Activated CD8-positive, alpha-beta memory T cell treated with anti-CD3 and anti-CD28 coated beads, Interleukin-2, amount 10 ng/mL, durations not matched to agents 7 days and 5 days (primary cell): ENCODE measurements at regions not wholly inside any gene's neighbourhood (a gene's known extent, or its start where the extent isn't known, plus 50 kb on each side); places are given as distances from the start of the nearest gene placed in this dataset.
"Not testable (repeated sequence)": the region's sequence is repeated elsewhere in the genome, so short reads cannot be mapped to it uniquely, and the experiment has no call there.

ENCODE experiments used
- ATAC-seq: fragments of 150-1000 bp; cut with Tn5 transposase; one replicate; pipeline ENCODE4 v1.10.0; 2021; ENCODE audit warnings: moderate library complexity
- CTCF ChIA-PET: fragments of 350-600 bp; sonication (Branson Sonifier 250); formaldehyde crosslinking; loops from one replicate; lab custom pipeline; 2021; ENCODE audit warnings: antibody characterized with exemption; lab: Charles Lee
- DNase-seq: peaks from one replicate; pipeline ENCODE4 v3.0.0-alpha.2; 2020
- H3K27ac Mint-ChIP-seq: one replicate; pipeline ENCODE4 v1.8.0; 2021; ENCODE audit warnings: mild to moderate bottlenecking, mixed read lengths
- H3K27me3 Mint-ChIP-seq: one replicate; pipeline ENCODE4 v1.8.0; 2021; ENCODE audit warnings: mixed read lengths
- H3K36me3 Mint-ChIP-seq: one replicate; pipeline ENCODE4 v1.8.0; 2021; ENCODE audit warnings: mild to moderate bottlenecking, mixed read lengths
- H3K4me1 Mint-ChIP-seq: one replicate; pipeline ENCODE4 v1.8.0; 2021; ENCODE audit warnings: mixed read lengths
- H3K4me3 Mint-ChIP-seq: one replicate; pipeline ENCODE4 v1.8.0; 2021; ENCODE audit warnings: mild to moderate bottlenecking, moderate library complexity, mixed read lengths
- H3K9me3 Mint-ChIP-seq: one replicate; pipeline ENCODE4 v1.8.0; 2022; ENCODE audit warnings: low read depth, mixed read lengths

GRCh38 chr17:22116720-22117119 is 424.4 kb downstream of the KCNJ18 start:
- ATAC-seq, H3K4me1 Mint-ChIP-seq, H3K4me3 Mint-ChIP-seq, DNase-seq, H3K27me3 Mint-ChIP-seq, H3K36me3 Mint-ChIP-seq, H3K9me3 Mint-ChIP-seq, CTCF ChIA-PET, H3K27ac Mint-ChIP-seq: not testable (repeated sequence)

GRCh38 chr17:22117401-22117800 is 425.1 kb downstream of the KCNJ18 start:
- H3K27me3 Mint-ChIP-seq, CTCF ChIA-PET, DNase-seq, H3K9me3 Mint-ChIP-seq, ATAC-seq, H3K27ac Mint-ChIP-seq, H3K4me3 Mint-ChIP-seq, H3K36me3 Mint-ChIP-seq, H3K4me1 Mint-ChIP-seq: not testable (repeated sequence)

DNA sequence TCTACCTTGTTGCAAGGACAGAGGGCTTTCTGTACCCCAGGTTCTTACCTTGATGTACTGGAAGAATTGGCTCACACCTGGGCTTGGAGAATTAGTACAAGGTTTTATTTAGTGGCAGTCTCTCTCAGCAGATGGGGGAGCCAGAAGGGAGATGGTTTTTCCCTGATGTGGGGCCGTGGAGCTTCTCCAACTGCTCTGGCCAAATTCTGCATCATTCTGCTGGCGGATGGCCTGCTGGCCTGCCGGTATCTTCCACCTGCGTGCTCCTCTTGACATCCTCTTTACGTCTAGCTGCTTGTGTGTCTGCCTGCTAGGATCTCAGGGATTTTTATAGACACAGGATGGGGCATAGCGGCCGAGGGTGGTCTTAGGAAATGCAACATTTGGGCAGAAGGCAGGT is 426.7 kb downstream of the KCNJ18 start:
- ATAC-seq, DNase-seq, H3K4me3 Mint-ChIP-seq, H3K27me3 Mint-ChIP-seq, H3K9me3 Mint-ChIP-seq, H3K27ac Mint-ChIP-seq, H3K36me3 Mint-ChIP-seq, CTCF ChIA-PET, H3K4me1 Mint-ChIP-seq: not testable (repeated sequence)

GRCh38 chr17:22119751-22120150 is 427.4 kb downstream of the KCNJ18 start:
- CTCF ChIA-PET, H3K27ac Mint-ChIP-seq, H3K9me3 Mint-ChIP-seq, DNase-seq, H3K27me3 Mint-ChIP-seq, H3K4me1 Mint-ChIP-seq, ATAC-seq, H3K36me3 Mint-ChIP-seq, H3K4me3 Mint-ChIP-seq: not testable (repeated sequence)

DNA sequence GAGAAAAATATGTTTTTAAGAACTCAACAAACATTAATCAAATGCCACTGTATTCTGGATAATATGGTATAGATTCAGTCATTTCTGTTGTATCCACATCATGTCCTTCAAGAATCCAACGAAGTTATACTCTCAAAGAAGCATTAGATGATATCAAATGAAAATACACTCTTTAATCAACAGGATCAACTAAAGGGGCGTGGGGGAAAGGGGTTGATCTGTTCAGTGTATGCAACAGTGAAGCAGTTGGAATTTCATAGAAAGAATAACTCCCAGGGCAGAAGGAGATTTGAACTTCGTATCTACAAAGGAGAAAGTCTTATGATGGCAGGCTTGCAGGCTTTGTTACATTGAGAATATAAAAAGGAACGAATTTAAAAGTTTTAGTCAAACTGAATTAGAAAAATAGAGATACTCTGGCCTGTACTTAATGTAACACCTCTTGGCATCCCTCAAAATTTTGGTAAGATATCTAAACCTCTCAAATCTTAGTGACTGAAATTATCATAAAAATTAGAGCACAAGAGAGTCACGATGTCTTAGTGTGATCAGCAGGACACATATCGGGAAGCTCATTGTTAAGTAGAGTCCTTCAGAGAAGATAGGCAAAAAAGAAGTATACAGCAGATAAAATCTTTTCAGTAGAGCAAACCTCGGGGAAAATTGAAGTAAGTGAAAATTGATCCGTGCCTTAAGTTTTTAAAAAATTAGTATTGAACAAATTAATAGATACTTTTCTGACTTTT is 431.4 kb downstream of the KCNJ18 start:
- ATAC-seq (no peak), DNase-seq (no peak)
- H3K9me3 Mint-ChIP-seq = peaks cover 12% of the 10 kb centered on the region
- no peak overlapping the region for H3K27ac Mint-ChIP-seq
- H3K4me3 Mint-ChIP-seq = no peak overlapping the region
- H3K27me3 Mint-ChIP-seq = no peaks in the 10 kb centered on the region
- no peaks in the 10 kb centered on the region for H3K4me1 Mint-ChIP-seq
- CTCF ChIA-PET = no interaction called here
- H3K36me3 Mint-ChIP-seq = no peaks in the 10 kb centered on the region

DNA sequence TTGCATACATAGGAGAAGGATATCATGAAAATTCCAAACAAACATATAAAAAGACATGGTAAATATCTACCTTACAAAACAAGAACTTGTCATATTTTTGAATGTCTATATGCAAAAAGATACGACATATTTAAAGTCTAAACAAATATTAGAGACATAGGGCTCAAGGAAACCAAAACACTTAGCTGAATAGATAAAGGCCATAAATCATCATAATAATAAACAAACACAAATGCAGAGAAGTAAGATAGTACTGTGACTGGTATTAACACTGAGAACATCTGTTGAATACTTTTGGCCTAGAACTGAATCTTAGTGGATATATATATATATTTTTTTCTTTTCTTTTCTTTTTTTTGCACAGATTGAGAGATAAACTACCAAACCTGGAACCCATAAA is 435.8 kb downstream of the KCNJ18 start:
- CTCF ChIA-PET = no interaction called here
- ATAC-seq (no peak), DNase-seq (no peak)
- Mint-ChIP-seq H3K4me1 (no peaks in the 10 kb centered on the region), H3K27me3 (no peaks in the 10 kb centered on the region), H3K4me3 (no peak overlapping the region), H3K9me3 (peaks cover 27% of the 10 kb centered on the region), H3K27ac (no peak overlapping the region), H3K36me3 (no peaks in the 10 kb centered on the region)

- CTCF ChIA-PET = no interaction called here
- DNase-seq (no peak), ATAC-seq (no peak)
- Mint-ChIP-seq H3K27ac (no peak overlapping the region), H3K9me3 (peaks cover 27% of the 10 kb centered on the region), H3K4me1 (no peaks in the 10 kb centered on the region), H3K36me3 (no peaks in the 10 kb centered on the region), H3K27me3 (no peaks in the 10 kb centered on the region), H3K4me3 (no peak overlapping the region)
These were observed 436.4 kb downstream of the KCNJ18 start for GRCh38 chr17:22128723-22129122.

- CTCF ChIA-PET, H3K4me1 Mint-ChIP-seq, H3K27me3 Mint-ChIP-seq, DNase-seq, H3K36me3 Mint-ChIP-seq, H3K27ac Mint-ChIP-seq, H3K4me3 Mint-ChIP-seq, ATAC-seq: not testable (repeated sequence)
- H3K9me3 Mint-ChIP-seq = peaks cover 27% of the 10 kb centered on the region
These were observed 437.6 kb downstream of the KCNJ18 start for GRCh38 chr17:22129920-22130319.

GRCh38 chr17:22131740-22132139 is 439.4 kb downstream of the KCNJ18 start:
- Mint-ChIP-seq H3K27me3 (no peaks in the 10 kb centered on the region), H3K36me3 (no peaks in the 10 kb centered on the region), H3K4me1 (no peaks in the 10 kb centered on the region), H3K27ac (no peak overlapping the region), H3K9me3 (peaks cover 35% of the 10 kb centered on the region), H3K4me3 (no peak overlapping the region)
- no peak for DNase-seq
- ATAC-seq = no peak
- CTCF ChIA-PET = no interaction called here

DNA sequence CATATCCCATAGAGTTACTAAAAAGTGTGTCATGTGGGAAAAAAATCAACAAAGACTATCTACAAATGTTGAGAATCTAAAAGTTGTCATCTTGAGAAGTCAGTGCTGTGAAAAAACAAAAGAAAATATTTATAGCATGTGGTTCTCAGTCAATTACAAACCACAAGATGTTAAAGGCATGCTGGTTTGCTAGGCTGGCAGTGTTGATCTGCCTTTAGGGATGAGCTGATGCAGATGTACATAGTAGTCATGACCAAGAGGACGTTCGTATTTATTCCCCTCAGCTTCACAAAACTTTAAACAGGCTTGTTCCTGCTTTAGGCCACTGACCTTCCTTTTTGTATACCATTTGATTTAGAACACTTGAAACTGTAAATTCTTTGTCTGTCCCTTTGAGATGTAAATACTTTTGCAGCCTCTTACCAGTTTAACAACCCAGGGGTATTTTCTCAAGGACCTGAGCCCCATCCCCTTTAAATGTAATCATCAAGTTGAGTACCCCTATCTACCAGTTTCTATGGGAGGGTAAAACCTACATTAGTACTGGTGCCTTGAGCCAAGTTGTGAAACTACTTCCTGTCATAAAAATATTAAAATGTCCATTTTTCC is 446.6 kb downstream of the KCNJ18 start:
- no peaks in the 10 kb centered on the region for H3K27me3 Mint-ChIP-seq
- no peak overlapping the region for H3K27ac Mint-ChIP-seq
- ATAC-seq (no peak), DNase-seq (no peak)
- H3K36me3 Mint-ChIP-seq = no peaks in the 10 kb centered on the region
- no peak overlapping the region for H3K4me3 Mint-ChIP-seq
- CTCF ChIA-PET = no interaction called here
- H3K4me1 Mint-ChIP-seq = no peaks in the 10 kb centered on the region
- H3K9me3 Mint-ChIP-seq = peaks cover 8% of the 10 kb centered on the region

DNA sequence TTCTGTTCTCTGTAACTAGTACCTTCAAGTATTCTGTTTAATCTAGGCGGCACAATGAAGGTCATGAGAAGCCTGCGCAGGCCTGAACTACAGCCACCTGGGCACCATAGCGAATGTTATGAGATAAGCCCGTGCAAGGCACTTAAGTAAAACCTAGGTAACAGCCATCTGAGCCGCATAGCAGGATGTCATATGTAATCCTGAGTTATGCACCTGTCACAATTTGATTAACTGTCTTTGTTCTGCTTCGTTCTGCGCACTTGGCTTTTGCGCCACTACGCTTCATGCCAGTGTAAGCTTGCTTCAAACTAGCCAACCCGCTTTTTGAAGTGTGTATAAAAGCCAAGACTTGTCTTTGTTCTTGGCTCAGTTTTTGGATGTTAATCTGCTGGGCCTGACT is 449.8 kb downstream of the KCNJ18 start:
- Mint-ChIP-seq H3K27ac (no peak overlapping the region), H3K9me3 (peaks cover 4% of the 10 kb centered on the region), H3K27me3 (no peaks in the 10 kb centered on the region), H3K4me1 (no peaks in the 10 kb centered on the region), H3K4me3 (no peak overlapping the region), H3K36me3 (no peaks in the 10 kb centered on the region)
- ATAC-seq (no peak), DNase-seq (no peak)
- CTCF ChIA-PET = no interaction called here

DNA sequence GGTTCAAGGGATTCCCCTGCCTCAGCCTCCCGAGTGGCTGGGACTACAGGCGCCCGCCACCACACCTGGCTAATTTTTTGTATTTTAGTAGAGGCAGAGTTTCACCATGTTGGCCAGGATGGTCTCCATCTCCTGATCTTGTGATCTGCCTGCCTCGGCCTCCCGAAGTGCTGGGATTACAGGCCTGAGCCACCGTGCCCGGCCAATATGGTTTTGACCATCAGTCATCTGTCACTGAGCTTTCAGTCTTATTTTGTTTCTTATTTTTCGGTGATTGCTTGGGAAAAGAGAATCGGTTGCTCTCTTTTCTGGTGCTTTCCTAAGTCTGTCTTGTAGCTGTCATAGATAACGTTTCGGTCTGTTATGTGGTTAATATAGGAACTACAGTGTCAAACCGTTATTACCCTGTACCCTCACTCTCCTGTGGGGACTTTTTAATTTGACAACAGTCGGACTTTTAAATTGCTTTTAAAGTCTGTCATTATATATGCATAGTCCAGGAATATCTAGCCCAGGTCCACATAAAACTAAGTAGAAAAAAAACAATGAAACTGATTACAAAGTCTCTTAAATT is 453.4 kb downstream of the KCNJ18 start:
- no peaks in the 10 kb centered on the region for H3K4me1 Mint-ChIP-seq
- ATAC-seq = no peak
- no peaks in the 10 kb centered on the region for H3K36me3 Mint-ChIP-seq
- CTCF ChIA-PET = no interaction called here
- DNase-seq = no peak
- no peak overlapping the region for H3K4me3 Mint-ChIP-seq
- no peaks in the 10 kb centered on the region for H3K27me3 Mint-ChIP-seq
- H3K9me3 Mint-ChIP-seq = peaks cover 6% of the 10 kb centered on the region
- no peak overlapping the region for H3K27ac Mint-ChIP-seq

- H3K36me3 Mint-ChIP-seq = no peaks in the 10 kb centered on the region
- DNase-seq = no peak
- no peaks in the 10 kb centered on the region for H3K27me3 Mint-ChIP-seq
- no peaks in the 10 kb centered on the region for H3K4me1 Mint-ChIP-seq
- peaks cover 5% of the 10 kb centered on the region for H3K9me3 Mint-ChIP-seq
- no peak overlapping the region for H3K27ac Mint-ChIP-seq
- no peak overlapping the region for H3K4me3 Mint-ChIP-seq
- CTCF ChIA-PET = no interaction called here
- ATAC-seq = no peak
These were observed 466.0 kb downstream of the KCNJ18 start for GRCh38 chr17:22158364-22158763.

- DNase-seq (no peak), ATAC-seq (no peak)
- Mint-ChIP-seq H3K27me3 (no peaks in the 10 kb centered on the region), H3K27ac (no peak overlapping the region), H3K4me3 (no peak overlapping the region), H3K36me3 (no peaks in the 10 kb centered on the region), H3K9me3 (peaks cover 7% of the 10 kb centered on the region), H3K4me1 (no peaks in the 10 kb centered on the region)
- CTCF ChIA-PET = no interaction called here
These were observed 469.1 kb downstream of the KCNJ18 start for GRCh38 chr17:22161376-22161775.
